NCI-H774 (cell line): ENCODE measurements at regions not wholly inside any gene's neighbourhood (a gene's known extent, or its start where the extent isn't known, plus 50 kb on each side); places are given as distances from the start of the nearest gene placed in this dataset.

Experiments
- DNase-seq: peaks from one replicate; lab custom pipeline; 2025; lab: John Stamatoyannopoulos, UW

GRCh38 chr2:162965191-162965590 lies 126.6 kb upstream of the KCNH7 start:
- DNase-seq = no peak

DNA sequence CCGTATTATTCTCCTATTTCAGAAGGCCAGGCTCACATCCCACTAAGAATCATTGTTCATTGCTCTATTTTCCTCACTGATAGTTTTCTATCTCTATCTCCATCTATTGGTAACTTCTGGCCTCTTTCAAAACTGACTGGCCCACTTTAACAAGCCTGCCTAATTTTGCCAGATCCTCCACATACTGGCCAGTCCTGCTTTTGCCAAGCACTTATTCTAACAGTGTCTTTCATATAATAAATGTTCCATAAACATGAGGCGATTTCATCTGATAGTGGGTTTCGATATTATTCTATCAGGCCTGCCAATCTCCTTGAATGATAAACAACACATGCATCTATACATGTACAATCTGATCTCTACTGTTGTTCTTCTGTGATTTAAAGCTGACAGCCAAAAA lies 125.9 kb upstream of the KCNH7 start:
- DNase-seq = no peak

DNA sequence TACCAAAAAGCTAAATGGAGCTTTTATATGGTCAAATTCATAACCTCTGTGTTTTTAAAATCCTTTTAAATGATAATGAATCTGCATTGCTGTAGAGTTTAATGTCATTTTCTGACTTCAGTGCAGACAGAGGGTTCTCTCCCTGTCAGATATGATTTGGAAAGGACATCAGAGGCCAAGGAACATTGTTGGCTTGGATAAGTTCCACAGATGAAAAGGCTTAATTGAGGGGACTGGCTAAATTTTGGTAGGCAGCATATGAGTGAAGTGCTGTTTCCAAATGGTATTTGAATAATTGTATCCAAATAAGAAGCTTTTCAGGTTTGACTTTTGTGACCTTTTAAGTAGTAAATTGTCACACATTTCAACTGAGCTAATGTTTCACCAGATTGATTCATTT lies 124.6 kb upstream of the KCNH7 start:
- no peak for DNase-seq

- no peak for DNase-seq
Measured at GRCh38 chr2:162945785-162946184, 107.2 kb upstream of the KCNH7 start.

DNA sequence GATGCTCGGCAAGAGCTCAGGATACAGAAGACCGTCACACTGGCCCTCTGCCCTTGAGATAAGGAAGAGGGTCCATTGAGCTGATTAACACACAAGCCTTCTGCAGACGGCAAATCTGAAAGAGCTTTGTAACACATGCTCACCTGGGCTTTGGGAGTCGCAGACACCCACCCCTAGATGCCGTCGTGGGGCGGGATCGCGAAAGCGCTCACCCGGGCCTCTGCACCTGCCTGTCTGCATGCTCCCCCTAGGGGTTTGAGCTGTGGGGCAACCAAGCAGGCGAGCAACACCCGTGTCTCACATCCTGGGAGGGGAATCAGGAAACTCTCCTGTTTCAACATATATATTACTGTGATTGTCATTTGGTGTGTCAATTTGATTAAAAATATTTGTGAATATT lies 99.8 kb upstream of the KCNH7 start:
- no peak for DNase-seq

DNA sequence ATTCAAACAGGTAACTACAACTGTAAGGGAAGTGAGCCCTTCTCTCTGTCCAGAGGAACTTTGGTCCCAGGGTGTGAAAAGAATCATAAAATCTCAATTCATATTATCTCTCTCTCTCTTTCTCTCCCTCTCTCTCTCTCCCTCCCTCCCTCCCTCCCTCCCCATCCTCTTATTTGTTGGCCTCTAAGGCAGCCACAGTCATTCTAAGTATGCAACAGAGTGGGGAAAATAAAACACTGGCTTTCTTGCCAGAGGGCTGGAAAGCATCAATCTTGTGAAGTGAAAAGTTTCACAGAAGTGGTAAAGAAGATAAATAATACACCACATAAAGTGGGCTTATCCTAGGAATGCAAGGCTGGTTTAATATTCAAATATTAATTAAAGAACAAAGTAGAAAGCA lies 95.6 kb upstream of the KCNH7 start:
- no peak for DNase-seq

- DNase-seq = no peak
Measured at GRCh38 chr2:162932416-162932815, 93.8 kb upstream of the KCNH7 start.

DNA sequence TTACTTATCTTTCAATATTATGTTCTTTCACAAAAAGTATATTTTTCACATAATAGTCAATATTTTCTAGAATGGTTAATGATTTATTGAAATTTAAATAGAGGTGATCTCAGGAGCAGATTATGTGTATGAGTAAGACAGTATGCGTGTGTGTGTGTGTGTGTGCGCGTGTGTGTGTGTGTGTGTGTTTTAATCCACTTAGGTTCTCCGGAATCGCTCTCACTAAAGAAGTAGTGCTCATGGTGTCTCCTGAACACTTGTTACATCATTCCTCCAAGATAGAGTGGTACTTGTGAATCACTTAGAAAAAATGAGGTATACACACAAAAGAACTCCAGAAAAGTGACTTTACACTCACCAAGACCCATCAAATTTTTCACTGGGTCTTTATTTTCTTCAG lies 91.0 kb upstream of the KCNH7 start:
- no peak for DNase-seq

DNA sequence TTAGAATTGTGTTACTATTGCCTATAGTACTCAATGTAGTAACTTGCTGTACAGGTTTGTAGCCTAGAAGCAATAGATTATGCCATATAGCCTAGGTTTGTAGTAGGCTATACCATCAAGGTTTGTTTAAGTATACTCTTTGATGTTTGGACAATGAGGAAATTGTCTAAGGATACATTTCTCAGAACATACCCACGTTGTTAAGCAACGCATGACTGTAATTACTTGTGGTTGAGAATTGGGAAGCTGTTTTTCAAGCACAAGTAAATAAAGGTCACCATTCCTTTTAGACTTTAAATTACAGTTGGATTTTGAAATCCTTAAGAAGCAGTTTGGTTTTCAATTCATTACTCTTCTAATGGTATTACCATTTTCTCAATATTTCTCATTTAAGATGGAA lies 89.8 kb upstream of the KCNH7 start:
- no peak for DNase-seq

DNA sequence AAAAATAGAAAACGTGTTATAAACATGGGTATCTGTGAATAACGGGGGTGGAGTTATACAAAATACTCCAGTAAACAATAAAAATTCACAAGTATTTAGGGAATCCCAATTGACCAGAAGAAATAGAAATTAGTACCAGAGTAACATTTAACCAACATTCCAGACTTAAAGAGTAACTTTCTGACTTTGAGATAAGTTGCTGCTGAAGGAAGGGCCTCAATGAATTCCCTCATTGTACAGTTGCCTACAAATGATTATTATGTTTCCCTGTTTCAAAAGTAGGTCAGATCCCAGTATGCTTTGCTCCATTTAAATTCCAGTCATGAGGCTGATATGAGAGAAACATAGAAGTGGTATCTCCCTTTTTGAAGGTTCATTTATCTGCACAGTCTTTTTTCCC lies 88.3 kb upstream of the KCNH7 start:
- DNase-seq = no peak

GRCh38 chr2:162926501-162926900 lies 87.9 kb upstream of the KCNH7 start:
- no peak for DNase-seq

GRCh38 chr2:162925595-162925994 lies 87.0 kb upstream of the KCNH7 start:
- no peak for DNase-seq

DNA sequence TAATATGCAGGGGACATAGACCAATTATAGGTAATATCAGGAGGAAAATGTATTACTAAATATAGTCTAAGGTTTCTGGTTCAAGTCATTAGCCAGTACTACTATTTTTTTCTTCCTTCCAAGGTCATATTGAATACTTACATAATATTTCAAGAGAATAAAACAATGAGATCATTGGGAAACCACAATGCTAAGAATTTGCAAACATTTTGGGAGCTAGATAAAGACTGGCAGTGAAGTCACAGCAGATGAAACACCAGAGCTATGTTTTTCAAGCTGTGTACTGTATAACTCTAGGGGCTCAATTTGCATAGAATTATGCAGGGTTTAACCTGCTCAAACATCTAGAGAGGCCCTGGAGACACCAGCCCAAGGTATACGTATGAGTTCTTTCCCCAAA lies 80.5 kb upstream of the KCNH7 start:
- DNase-seq = no peak

DNA sequence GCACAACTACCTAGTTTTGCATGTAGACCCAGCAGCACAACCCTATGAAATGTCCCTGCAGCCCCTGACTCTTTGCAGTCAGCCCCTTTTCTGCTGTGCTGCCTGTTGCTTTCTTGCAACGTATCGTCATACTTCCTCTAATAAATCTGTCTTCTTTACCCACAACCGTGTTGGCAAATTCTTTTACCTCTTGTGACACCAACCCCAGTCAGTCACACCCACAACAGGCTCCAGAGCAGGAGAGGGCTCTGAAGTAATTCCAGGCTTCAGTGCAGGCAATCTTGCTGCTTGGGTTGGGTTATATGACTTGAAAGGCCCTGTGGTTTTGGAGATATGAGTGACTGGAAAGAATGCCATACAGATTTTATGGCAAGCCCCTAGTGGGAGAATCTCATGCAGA lies 79.1 kb upstream of the KCNH7 start:
- no peak for DNase-seq

GRCh38 chr2:162916286-162916801 lies 77.8 kb upstream of the KCNH7 start:
- no peak for DNase-seq

GRCh38 chr2:162915858-162916257 lies 77.3 kb upstream of the KCNH7 start:
- DNase-seq = no peak

GRCh38 chr2:162914161-162914560 lies 75.6 kb upstream of the KCNH7 start:
- no peak for DNase-seq

DNA sequence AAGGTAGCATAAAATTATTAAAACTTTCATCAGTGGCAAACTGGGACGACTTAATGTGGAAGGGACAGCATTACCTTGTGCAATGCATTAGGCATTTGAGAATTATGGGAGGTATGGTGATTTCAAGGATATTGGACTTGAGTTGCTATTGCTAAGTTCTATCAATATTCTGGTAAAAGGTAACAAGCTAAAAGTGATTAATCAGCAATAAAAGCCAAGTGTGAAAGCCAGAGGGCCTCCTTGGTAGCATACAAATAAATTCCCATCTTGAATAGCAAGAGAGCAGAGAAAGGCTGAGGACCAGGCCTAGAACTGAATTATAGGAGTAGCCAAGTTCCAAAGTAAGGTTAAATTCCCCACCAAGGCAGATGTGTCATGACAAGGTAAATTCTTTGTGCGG lies 74.2 kb upstream of the KCNH7 start:
- no peak for DNase-seq

DNA sequence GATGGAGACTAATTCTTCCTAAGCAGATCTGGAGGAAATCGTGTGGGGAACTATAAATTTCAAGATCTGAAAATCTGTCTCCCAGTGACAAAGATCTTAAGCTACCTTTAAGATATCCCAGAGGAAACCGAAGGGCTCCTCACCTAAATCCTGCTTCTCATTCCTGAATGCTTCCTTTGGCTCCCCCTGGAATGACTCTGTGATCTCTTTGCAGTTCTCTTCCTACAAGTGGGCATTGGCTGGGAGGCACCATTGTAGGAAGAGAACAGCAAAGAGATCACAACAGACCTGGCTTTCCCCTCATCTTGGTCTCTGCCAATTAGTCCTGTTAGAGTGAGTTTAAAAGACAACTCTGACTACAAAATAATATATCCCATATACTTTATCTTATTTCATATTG lies 70.0 kb upstream of the KCNH7 start:
- no peak for DNase-seq

DNA sequence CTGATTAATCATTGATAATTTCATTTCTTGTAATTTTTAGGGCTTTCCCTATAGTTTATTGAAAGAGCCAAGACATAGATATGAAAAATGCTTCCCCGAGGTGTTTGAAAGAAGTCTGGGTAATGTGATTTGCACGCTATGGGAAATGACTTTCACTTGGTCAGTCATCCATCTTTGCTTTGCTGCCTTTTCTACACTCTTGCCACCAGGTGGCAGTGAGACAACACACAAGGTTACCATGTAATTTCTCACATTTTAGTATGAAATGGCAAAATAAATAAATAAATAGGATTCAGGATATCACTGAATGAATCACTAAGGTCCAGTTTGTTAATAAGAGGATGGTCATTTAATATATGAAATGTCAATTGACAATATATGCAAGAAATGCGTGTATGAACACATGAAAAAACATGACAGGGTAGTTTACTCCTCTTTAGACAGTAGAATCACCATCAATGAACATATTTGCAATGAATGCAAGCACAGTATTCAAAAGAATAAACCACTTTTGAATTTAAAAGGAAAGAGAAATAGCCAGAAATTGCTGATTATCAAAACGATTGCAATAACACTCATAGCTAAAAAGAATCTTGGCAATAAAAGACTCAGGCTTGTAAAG lies 52.2 kb upstream of the KCNH7 start:
- DNase-seq = peak; percentile 55

DNA sequence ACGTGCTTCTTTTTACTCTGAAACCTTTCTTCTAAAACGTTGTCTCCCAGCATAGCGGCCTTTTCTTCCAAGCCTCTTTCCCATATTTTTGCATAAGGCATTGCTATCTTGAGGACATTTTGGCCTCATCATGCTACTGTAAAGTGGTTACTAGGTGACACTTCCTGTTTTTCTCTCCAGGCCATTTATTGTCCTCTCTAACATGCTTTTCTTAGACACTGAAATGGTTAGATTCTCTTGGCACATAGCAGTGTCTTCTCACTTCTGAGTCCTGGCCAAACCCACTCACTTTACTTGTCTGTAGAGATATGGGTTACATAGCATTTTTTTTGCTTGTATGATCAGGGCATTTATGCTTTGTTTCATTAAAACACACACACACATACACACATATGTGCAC lies 50.1 kb upstream of the KCNH7 start:
- no peak for DNase-seq
